Choroid plexus epithelial cell (primary cell): ENCODE measurements at regions not wholly inside any gene's neighbourhood (a gene's known extent, or its start where the extent isn't known, plus 50 kb on each side); places are given as distances from the start of the nearest gene placed in this dataset.
A peak's percentile ranks its signal among the peaks of the same experiment; 100 is the strongest.
"Not testable (repeated sequence)": the region's sequence is repeated elsewhere in the genome, so short reads cannot be mapped to it uniquely, and the experiment has no call there.

Source experiments
- DNase-seq: peaks from one replicate; pipeline ENCODE4 v3.0.0-alpha.2; 2010; ENCODE audit warnings: low read depth
- H3K4me3 ChIP-seq: 2 replicates; pipeline ENCODE4 v1.5.1; 2011; ENCODE audit warnings: low read depth, mild to moderate bottlenecking, control low read depth, low read length, moderate library complexity
- CTCF ChIP-seq: conservative IDR thresholded peaks from 2 replicates; pipeline ENCODE4 v1.5.1; 2011; ENCODE audit warnings: low read depth, mild to moderate bottlenecking, control low read depth, inconsistent platforms, low read length, moderate library complexity

GRCh38 chr12:114834621-114835020, 150.6 kb upstream of the TBX3 start:
- peak; percentile 74 for DNase-seq
- no peak for TF ChIP-seq CTCF

GRCh38 chr12:114829833-114830232, 145.9 kb upstream of the TBX3 start:
- no peak for DNase-seq
- TF ChIP-seq CTCF = no peak
- no peak overlapping the region for H3K4me3 ChIP-seq

More at GRCh38 chr12:114834621-114835020, 150.6 kb upstream of the TBX3 start:
- no peak overlapping the region for H3K4me3 ChIP-seq

DNA sequence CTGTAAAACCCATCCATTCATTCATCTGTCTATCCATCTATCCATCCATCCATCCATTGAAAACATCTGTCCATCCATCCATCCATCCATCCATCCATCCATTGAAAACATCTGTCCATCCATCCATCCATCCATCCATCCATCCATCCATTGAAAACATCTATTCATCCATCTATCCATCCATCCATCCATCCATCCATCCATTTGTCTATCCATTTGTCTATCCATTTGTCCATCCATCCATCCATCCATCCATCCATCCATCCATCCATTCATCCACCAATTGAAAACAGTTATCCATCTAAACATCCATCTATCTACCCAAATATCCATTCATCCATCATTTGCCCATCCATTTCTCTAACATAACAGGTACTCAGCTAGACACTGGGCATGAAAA, 145.3 kb upstream of the TBX3 start:
- DNase-seq, H3K4me3 ChIP-seq: not testable (repeated sequence)

GRCh38 chr12:114827461-114827860, 143.5 kb upstream of the TBX3 start:
- no peak for TF ChIP-seq CTCF
- no peak for DNase-seq
- H3K4me3 ChIP-seq = no peak overlapping the region

GRCh38 chr12:114826244-114826643, 142.3 kb upstream of the TBX3 start:
- H3K4me3 ChIP-seq = no peak overlapping the region
- no peak for TF ChIP-seq CTCF
- DNase-seq = no peak

- no peak overlapping the region for H3K4me3 ChIP-seq
- TF ChIP-seq CTCF = no peak
- DNase-seq = no peak
Observed at GRCh38 chr12:114823724-114824123, 139.7 kb upstream of the TBX3 start.

DNA sequence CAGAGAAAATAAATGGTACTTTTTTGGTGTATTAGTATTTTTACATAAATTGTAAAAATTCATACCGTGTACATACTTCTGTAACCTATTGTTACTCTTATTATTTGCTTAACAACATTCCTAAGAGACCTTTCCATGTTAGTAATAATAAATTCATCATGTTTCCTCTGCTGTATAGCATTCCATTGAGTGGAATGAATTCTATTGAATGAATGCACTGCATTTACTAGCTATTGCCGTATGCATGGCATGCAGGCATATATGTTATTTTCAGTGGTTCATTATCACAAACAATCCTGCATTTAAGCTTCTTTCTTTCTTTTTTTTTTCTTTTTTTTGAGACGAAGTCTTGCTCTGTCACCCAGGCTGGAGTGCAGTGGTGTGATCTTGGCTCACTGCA, 137.6 kb upstream of the TBX3 start:
- DNase-seq = no peak
- no peak overlapping the region for H3K4me3 ChIP-seq
- no peak for TF ChIP-seq CTCF

- DNase-seq = no peak
- TF ChIP-seq CTCF = no peak
- no peak overlapping the region for H3K4me3 ChIP-seq
Observed at GRCh38 chr12:114820796-114821195, 136.8 kb upstream of the TBX3 start.
